Breast epithelium (tissue), 4 donors: ENCODE measurements at regions not wholly inside any gene's neighbourhood (a gene's known extent, or its start where the extent isn't known, plus 50 kb on each side); places are given as distances from the start of the nearest gene placed in this dataset.

ENCODE experiments used
- DNase-seq, 2 donors: peaks; one replicate each; pipeline ENCODE4 v3.0.0-alpha.2; 2019; ENCODE audit warnings: low spot score in 2 of 2
- H3K27ac ChIP-seq, 2 donors: fragments of 200-600 bp; sonication (generic) in 1 of 2; one replicate each; pipeline ENCODE4 v1.5.1; 2016 to 2019; ENCODE audit warnings: mild to moderate bottlenecking in 1 of 2
- H3K27me3 ChIP-seq, 2 donors: fragments of 200-600 bp; sonication (generic) in 1 of 2; one replicate each; pipeline versions ENCODE4 v1.5.1 to v1.6.0; 2017 to 2019; ENCODE audit warnings: control low read depth in 1 of 2, mild to moderate bottlenecking in 1 of 2
- H3K36me3 ChIP-seq: fragments of 200-600 bp; one replicate; pipeline ENCODE4 v1.5.1; 2019
- H3K4me1 ChIP-seq, 2 donors: fragments of 200-600 bp; sonication (generic); one replicate each; pipeline ENCODE4 v1.5.1; 2016 to 2019; ENCODE audit warnings: control low read depth in 1 of 2
- H3K4me3 ChIP-seq, 3 donors: fragments of 200-600 bp; sonication (generic); 1 replicate in 2 of 3; 2 replicates in 1 of 3; pipeline ENCODE4 v1.5.1; 2016 to 2019; ENCODE audit warnings: mild to moderate bottlenecking in 3 of 3, moderate library complexity in 2 of 3
- H3K9me3 ChIP-seq, 2 donors: fragments of 200-600 bp; sonication (generic) in 1 of 2; one replicate each; pipeline ENCODE4 v1.5.1; 2016 to 2019; ENCODE audit warnings: control low read depth in 1 of 2
- POLR2A ChIP-seq: fragments of 450-650 bp; IDR thresholded peaks from one replicate; pipeline ENCODE4 v1.6.1; 2016; ENCODE audit warnings: antibody characterized with exemption, mild to moderate bottlenecking, moderate library complexity
- POLR2AphosphoS5 ChIP-seq, 3 donors: sonication (generic); formaldehyde crosslinking; IDR thresholded peaks; one replicate each; pipeline ENCODE4 v1.6.1; 2017; ENCODE audit warnings: antibody characterized with exemption in 3 of 3
- intact Hi-C: fragments of 100-400 bp; cut with DNase I; formaldehyde crosslinking; loops from one replicate; pipeline ENCODE4 v1.15.1; 2023; ENCODE audit warnings: low total_unique reads
- TF ChIP-seq, protein P1 (sequence below), 3 donors: fragments of 450-650 bp; IDR thresholded peaks; one replicate each; pipeline ENCODE4 v1.5.1; 2016 to 2017; ENCODE audit warnings: antibody characterized with exemption in 3 of 3, mild to moderate bottlenecking in 3 of 3, moderate library complexity in 3 of 3

DNA sequence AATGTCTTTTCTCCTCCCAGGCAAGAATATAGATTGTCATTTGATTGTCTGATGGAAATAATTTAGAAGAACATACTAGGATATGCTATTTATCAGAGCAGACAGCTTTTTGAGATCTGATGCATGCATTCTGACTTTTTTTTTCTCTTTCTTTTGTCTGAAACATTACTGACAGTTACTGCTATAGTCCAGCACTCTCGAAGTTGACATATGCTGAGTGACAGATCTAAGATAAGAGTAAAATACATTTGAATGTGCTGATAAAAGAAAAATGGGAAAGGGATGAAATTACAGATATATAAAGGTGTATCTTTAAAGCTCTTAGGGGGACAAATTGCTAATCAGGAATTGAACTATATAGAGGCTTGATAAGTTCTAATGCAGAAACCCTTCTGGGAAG, 753.8 kb upstream of the TENM4 start:
- intact Hi-C loops: no loop called here
- no peak for DNase-seq
- H3K4me3 ChIP-seq: no peak overlapping the region
- H3K27me3 ChIP-seq: no peaks in the 10 kb centered on the region
- no peaks in the 10 kb centered on the region for H3K9me3 ChIP-seq
- H3K4me1 ChIP-seq: no peaks in the 10 kb centered on the region
- no peaks in the 10 kb centered on the region for H3K36me3 ChIP-seq
- H3K27ac ChIP-seq: no peak overlapping the region
- TF ChIP-seq POLR2A (no peak), POLR2AphosphoS5 (IDR thresholded peaks at IDR 0.05) (no peak)
- TF ChIP-seq, protein P1, sequence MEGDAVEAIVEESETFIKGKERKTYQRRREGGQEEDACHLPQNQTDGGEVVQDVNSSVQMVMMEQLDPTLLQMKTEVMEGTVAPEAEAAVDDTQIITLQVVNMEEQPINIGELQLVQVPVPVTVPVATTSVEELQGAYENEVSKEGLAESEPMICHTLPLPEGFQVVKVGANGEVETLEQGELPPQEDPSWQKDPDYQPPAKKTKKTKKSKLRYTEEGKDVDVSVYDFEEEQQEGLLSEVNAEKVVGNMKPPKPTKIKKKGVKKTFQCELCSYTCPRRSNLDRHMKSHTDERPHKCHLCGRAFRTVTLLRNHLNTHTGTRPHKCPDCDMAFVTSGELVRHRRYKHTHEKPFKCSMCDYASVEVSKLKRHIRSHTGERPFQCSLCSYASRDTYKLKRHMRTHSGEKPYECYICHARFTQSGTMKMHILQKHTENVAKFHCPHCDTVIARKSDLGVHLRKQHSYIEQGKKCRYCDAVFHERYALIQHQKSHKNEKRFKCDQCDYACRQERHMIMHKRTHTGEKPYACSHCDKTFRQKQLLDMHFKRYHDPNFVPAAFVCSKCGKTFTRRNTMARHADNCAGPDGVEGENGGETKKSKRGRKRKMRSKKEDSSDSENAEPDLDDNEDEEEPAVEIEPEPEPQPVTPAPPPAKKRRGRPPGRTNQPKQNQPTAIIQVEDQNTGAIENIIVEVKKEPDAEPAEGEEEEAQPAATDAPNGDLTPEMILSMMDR (IDR thresholded peaks at IDR 0.05): no peak

GRCh38 chr11:80194016-80194415, 753.2 kb upstream of the TENM4 start:
- TF ChIP-seq POLR2A: no peak
- TF ChIP-seq, protein P1 (IDR thresholded peaks at IDR 0.05): no peak
- no peak for TF ChIP-seq POLR2AphosphoS5 (IDR thresholded peaks at IDR 0.05)
- no peak for DNase-seq
- no peaks in the 10 kb centered on the region for H3K9me3 ChIP-seq
- no peaks in the 10 kb centered on the region for H3K36me3 ChIP-seq
- H3K27ac ChIP-seq: no peak overlapping the region
- intact Hi-C loops: no loop called here
- H3K4me1 ChIP-seq: no peaks in the 10 kb centered on the region
- H3K4me3 ChIP-seq: no peak overlapping the region
- H3K27me3 ChIP-seq: no peaks in the 10 kb centered on the region

GRCh38 chr11:80188076-80188627, 747.3 kb upstream of the TENM4 start:
- no peak for DNase-seq
- Histone ChIP-seq H3K27ac (no peak overlapping the region), H3K36me3 (no peaks in the 10 kb centered on the region), H3K9me3 (no peaks in the 10 kb centered on the region), H3K4me3 (no peak overlapping the region), H3K27me3 (no peaks in the 10 kb centered on the region), H3K4me1 (no peaks in the 10 kb centered on the region)
- intact Hi-C loops: no loop called here
- TF ChIP-seq POLR2AphosphoS5 (IDR thresholded peaks at IDR 0.05): no peak
- TF ChIP-seq POLR2A: no peak
- TF ChIP-seq, protein P1 (IDR thresholded peaks at IDR 0.05): no peak

- intact Hi-C loops: no loop called here
- TF ChIP-seq, protein P1 (IDR thresholded peaks at IDR 0.05): no peak
- TF ChIP-seq POLR2AphosphoS5 (IDR thresholded peaks at IDR 0.05) (no peak), POLR2A (no peak)
- H3K4me1 ChIP-seq: no peaks in the 10 kb centered on the region
- H3K9me3 ChIP-seq: no peaks in the 10 kb centered on the region
- no peak overlapping the region for H3K4me3 ChIP-seq
- no peaks in the 10 kb centered on the region for H3K36me3 ChIP-seq
- H3K27me3 ChIP-seq: no peaks in the 10 kb centered on the region
- DNase-seq: no peak
- no peak overlapping the region for H3K27ac ChIP-seq
These were observed 745.9 kb upstream of the TENM4 start for GRCh38 chr11:80186692-80187091.

- no peak overlapping the region for H3K4me3 ChIP-seq
- H3K27me3 ChIP-seq: no peaks in the 10 kb centered on the region
- H3K36me3 ChIP-seq: no peaks in the 10 kb centered on the region
- TF ChIP-seq POLR2A: no peak
- TF ChIP-seq POLR2AphosphoS5 (IDR thresholded peaks at IDR 0.05): no peak
- TF ChIP-seq, protein P1 (IDR thresholded peaks at IDR 0.05): no peak
- DNase-seq: no peak
- intact Hi-C loops: no loop called here
- peaks cover 0 to 7% of the 10 kb centered on the region in 2 donors for H3K9me3 ChIP-seq
- H3K27ac ChIP-seq: no peak overlapping the region
- no peaks in the 10 kb centered on the region for H3K4me1 ChIP-seq
These were observed 742.1 kb upstream of the TENM4 start for GRCh38 chr11:80182901-80183300.
